DMS53 treated with DMSO at 0.1 percent for 48 hours (cell line): ENCODE measurements at regions not wholly inside any gene's neighbourhood (a gene's known extent, or its start where the extent isn't known, plus 50 kb on each side); places are given as distances from the start of the nearest gene placed in this dataset.
"Not testable (repeated sequence)": the region's sequence is repeated elsewhere in the genome, so short reads cannot be mapped to it uniquely, and the experiment has no call there.

Source experiments
- DNase-seq: peaks from one replicate; lab custom pipeline; 2025; ENCODE audit not compliant: unreplicated experiment; lab: John Stamatoyannopoulos, UW

DNA sequence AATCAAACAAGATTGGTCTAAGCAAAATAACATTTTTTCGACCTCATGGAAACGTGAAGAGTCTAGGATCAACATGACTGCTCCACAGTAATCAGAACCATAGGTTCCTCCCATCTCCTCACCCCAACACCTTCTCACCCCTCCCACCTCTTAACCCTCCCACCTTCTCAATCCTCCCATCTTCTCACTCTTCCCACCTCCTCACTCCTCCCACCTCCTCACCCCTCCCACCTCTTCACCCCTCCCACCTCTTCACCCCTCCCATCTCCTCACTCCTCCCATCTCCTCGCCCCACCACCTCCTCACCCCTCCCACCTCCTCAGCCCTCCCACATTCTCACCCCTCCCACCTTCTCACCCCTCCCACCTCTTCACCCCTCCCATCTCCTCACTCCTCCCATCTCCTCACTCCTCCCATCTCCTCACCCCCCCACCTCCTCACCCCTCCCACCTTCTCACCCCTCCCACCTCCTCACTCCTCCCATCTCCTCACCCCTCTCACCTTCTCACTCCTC, 567.4 kb downstream of the C6orf118 start:
- DNase-seq = no peak

- not testable (repeated sequence) for DNase-seq
Observed at GRCh38 chr6:164736090-164736489, 573.3 kb downstream of the C6orf118 start.

GRCh38 chr6:164731539-164731938, 577.9 kb downstream of the C6orf118 start:
- no peak for DNase-seq

DNA sequence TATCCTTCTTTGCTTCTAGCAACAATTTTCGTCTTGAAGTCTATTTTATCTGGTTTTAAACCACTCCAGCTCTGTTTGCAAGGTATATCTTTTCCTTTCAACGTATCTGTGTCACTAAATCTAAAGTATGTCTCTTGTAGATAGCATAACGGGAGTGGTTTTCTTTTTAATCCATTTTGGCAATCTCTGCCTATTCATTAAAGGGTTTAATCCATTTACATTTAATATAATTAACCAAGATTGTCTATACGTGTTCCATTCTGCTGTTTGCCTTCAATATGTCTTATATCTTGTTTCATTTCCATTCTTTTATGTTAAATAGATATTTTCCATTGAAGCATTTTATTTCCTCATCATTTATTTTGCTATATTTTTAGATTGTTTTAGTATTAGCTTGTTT, 587.9 kb downstream of the C6orf118 start:
- no peak for DNase-seq

- no peak for DNase-seq
Observed at GRCh38 chr6:164700497-164700896, 608.9 kb downstream of the C6orf118 start.

GRCh38 chr6:164695896-164696295, 613.5 kb downstream of the C6orf118 start:
- no peak for DNase-seq

GRCh38 chr6:164694386-164694785, 615.0 kb downstream of the C6orf118 start:
- no peak for DNase-seq

DNA sequence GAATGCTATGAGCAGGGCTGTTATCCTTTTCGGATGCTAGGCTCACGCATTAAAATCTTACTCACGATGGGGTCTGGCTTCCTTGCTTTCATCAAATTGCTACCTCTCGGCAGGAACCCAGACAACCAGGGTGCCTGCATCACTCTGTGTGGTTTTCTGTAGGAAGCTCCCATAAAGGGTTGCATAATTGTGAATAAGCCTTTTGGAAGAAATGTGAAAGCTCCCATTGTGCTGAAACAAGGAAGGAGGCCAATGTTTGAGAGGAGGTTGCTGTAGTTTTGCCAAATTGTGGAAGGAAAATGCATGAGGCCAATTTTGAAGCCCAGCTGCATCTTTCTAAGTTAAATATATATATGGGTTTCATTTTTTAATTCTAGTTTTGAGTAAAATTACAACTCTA, 615.5 kb downstream of the C6orf118 start:
- DNase-seq = no peak

GRCh38 chr6:164692772-164693510, 616.5 kb downstream of the C6orf118 start:
- no peak for DNase-seq

DNA sequence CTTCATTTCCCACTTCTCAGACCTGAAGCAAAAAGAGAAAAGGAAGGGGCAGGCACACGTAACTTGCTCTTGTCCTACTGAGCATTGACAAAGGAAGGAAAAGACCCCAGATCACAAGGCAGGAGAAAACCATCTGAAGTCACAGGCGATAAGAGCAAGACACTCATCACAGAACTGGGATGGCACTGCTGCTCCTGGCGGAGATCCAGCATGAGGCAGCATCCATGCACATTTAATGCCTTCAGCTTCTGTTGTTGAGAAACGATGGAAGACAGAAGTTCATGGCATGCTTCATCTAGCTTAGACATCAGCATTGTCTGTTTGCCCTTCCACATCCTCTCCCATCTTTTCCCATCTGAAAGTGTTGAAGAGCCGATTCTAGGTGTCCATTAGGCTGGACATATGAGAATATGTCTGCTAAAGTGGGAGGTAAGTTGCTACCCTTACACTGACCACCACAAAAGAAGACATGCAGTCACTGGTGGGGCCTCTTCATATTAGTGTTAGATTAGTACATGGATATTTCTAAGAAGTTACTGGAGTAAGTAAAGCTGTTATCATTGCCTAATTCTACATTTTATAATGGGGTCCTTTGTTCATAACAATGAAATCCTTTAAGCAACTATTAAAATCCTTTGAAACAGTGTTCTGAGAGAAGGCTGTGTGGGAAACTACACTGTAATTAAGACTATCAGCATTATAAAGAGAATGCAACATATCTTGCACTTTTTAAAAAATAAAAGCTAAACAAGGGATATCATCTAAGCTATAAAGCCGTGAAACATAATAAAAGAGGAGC, 618.5 kb downstream of the C6orf118 start:
- DNase-seq = no peak

- no peak for DNase-seq
Observed at GRCh38 chr6:164690241-164690640, 619.2 kb downstream of the C6orf118 start.

GRCh38 chr6:164665328-164665727, 644.1 kb downstream of the C6orf118 start:
- DNase-seq = no peak

DNA sequence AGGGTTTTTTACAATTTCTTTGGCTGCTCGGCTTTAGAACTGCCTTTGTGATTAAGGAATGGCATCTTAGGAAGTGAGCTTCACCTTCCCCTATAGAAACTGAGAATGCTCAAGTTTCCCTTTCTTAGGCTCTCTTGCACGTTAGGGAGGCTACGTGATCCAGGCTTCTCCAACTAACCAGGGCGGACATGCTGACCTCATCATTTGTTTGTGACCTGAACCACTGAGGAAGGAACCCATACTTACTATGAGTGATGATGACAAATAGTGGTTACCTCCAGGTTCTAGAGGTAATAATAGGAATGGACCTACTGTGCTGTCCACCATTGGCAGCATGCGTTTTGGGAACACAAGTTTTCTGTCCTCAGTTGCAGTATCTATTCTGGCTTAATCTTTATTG, 645.8 kb downstream of the C6orf118 start:
- no peak for DNase-seq

GRCh38 chr6:164661716-164662115, 647.7 kb downstream of the C6orf118 start:
- no peak for DNase-seq

DNA sequence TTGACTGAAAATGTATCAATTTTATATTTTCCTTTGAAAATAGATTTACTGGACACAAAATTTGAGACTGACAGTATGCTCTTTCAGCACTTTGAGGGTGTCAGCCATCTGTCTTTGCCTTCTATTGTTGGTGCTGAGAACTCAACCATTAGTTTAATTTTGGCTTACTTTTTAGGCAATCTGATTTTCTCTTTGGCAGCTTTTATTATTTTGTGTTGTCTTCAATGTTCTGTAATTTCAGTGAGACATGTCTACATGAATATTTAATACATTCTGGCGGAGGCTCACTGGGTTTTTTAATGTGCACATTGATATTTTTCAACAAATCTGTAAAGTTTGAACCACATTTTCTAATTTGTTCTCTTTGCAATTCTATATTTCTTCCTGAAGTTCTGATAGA, 648.6 kb downstream of the C6orf118 start:
- DNase-seq = no peak

DNA sequence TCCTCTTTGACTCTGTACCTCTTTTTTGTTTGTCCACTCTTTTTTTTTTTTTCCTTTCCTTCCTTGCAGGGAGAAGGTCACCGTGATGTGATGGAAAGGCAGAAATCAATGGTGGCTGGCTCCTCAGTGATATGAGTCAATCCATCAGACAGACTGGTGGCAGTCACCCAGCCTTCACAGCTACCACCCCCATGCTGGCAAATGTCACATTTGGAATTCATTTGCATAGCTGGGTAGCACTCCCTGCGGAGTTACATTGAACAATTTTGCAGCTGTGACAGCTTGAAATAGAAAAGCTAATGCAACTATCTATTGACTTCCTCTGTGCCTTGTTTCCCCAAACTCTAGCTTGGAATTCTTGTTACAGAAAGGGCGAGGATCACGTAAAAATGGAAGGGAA, 668.4 kb downstream of the C6orf118 start:
- no peak for DNase-seq

DNA sequence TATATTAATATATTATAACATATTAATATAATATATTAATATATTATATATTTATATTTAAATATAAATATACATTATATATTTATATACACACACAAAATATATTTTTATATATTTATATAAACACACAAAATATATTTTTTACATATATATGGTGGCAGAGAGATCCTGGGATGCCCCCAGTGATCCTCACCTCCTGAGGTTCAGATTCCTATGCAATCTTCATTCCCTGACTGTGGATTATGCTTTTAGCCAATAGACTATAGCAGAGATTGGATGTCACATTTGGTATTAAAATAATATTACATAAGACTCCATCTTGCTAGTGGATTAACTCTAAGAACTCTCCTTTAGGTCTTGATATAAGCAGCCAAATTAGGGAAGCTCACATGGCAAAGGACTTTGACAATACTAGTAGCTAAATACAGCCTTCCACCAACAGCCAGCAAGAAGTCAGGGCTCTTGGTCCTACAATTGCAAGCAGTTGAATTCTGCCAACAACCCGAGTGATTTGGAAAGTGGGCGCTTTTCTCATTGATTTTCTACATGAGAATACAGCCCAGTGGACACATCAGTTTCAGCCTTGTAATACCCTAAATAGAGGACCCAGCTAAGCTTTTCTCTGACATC, 681.0 kb downstream of the C6orf118 start:
- no peak for DNase-seq

DNA sequence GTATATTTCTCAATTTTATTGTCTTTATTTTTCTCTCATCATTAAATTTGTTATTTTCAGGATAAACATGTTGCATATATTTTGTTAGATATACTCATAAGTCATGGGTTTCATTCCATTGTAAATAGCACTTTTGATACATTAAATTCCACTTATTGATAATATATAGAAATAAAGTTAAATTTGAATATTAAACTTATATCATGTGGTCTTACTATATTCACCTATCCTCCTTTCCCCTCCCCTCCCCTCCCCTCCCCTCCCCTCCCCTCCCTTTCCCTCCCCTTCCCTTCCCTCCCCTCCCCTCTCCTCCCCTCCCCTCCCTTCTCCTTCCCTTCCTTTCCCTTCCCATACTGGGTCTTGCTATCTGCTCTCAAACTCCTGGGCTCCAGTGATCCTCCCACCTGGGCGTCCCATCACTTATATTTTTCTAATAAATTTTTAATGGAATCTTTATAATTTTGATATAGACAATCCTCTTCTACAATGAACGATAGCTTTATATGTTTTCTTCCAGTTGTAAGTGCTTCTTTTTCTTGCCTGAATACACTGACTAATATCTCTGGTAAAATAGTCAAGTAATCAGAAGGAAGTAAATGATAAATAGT, 692.4 kb downstream of the C6orf118 start:
- DNase-seq = no peak

GRCh38 chr6:164612751-164613150, 696.7 kb downstream of the C6orf118 start:
- no peak for DNase-seq

- DNase-seq = not testable (repeated sequence)
Observed at GRCh38 chr6:164610859-164611258, 698.5 kb downstream of the C6orf118 start.

DNA sequence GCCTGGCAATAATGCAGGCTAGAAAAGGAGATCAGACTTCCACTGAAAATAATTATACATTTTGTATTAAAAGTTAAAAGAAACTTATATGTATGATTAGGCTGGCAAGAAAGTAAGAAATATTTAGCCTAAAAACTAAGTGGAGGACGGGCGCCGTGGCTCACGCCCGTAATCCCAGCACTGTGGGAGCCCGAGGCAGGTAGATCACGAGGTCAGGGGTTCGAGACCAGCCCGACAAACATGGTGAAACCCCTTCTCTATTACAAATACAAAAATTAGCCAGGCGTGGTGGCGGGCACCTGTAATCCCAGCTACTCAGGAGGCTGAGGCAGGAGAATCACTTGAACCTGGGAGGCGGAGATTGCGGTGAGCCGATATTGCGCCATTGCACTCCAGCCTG, 707.0 kb downstream of the C6orf118 start:
- not testable (repeated sequence) for DNase-seq
